ENCODE measurements at regions not wholly inside any gene's neighbourhood (a gene's known extent, or its start where the extent isn't known, plus 50 kb on each side); places are given as distances from the start of the nearest gene placed in this dataset.

- TF ChIP-seq CTCF (IDR thresholded peaks at IDR 0.05): peak in 3 of 4 experiments; percentile 17 to 34 (median 27)
- no peak for TF ChIP-seq POLR2A (IDR thresholded peaks at IDR 0.05)
- no peak for TF ChIP-seq POLR2AphosphoS5 (IDR thresholded peaks at IDR 0.05)
- TF ChIP-seq EP300 (IDR thresholded peaks at IDR 0.05): no peak
- no peak overlapping the region for H3K27ac ChIP-seq
- H3K36me3 ChIP-seq: no peaks in the 10 kb centered on the region
- WGBS, 2 donors (ENCODE audit: low coverage in 1 of 2): 49 to 73% methylated on average over 2 of the region's 2 CpGs
- H3K4me3 ChIP-seq: no peak overlapping the region
- H3K9me3 ChIP-seq: no peaks in the 10 kb centered on the region
- no peaks in the 10 kb centered on the region for H3K27me3 ChIP-seq
- ATAC-seq: no peak
- no peaks in the 10 kb centered on the region for H3K4me1 ChIP-seq
Measured at GRCh38 chr12:91367234-91367849, 184.7 kb upstream of the DCN start.

GRCh38 chr12:91364471-91365184, 182.0 kb upstream of the DCN start:
- H3K4me3 ChIP-seq: no peak overlapping the region
- no peaks in the 10 kb centered on the region for H3K9me3 ChIP-seq
- TF ChIP-seq POLR2A (IDR thresholded peaks at IDR 0.05): no peak
- TF ChIP-seq CTCF (IDR thresholded peaks at IDR 0.05): no peak
- TF ChIP-seq EP300 (IDR thresholded peaks at IDR 0.05): no peak
- TF ChIP-seq POLR2AphosphoS5 (IDR thresholded peaks at IDR 0.05): no peak
- 78 to 79% methylated on average over 4 to 5 of the region's 5 CpGs for WGBS, 2 donors (ENCODE audit: low coverage in 1 of 2)
- H3K27ac ChIP-seq: no peak overlapping the region
- H3K27me3 ChIP-seq: no peaks in the 10 kb centered on the region
- H3K36me3 ChIP-seq: no peaks in the 10 kb centered on the region
- ATAC-seq: no peak
- H3K4me1 ChIP-seq: no peaks in the 10 kb centered on the region

- WGBS, 2 donors (ENCODE audit: low coverage in 1 of 2): 17 to 19% methylated on average over 4 to 5 of the region's 5 CpGs
- no peak for ATAC-seq
- no peak overlapping the region for H3K27ac ChIP-seq
Measured at GRCh38 chr12:91361864-91362263, 179.2 kb upstream of the DCN start.

GRCh38 chr12:91357381-91357780, 174.8 kb upstream of the DCN start:
- Histone ChIP-seq H3K36me3 (no peaks in the 10 kb centered on the region), H3K27me3 (no peaks in the 10 kb centered on the region), H3K27ac (no peak overlapping the region), H3K4me3 (no peak overlapping the region), H3K4me1 (no peaks in the 10 kb centered on the region), H3K9me3 (no peaks in the 10 kb centered on the region)
- no peak for ATAC-seq
- 88% methylated on average over 2 of the region's 2 CpGs; no CpG with 5 or more reads in 1 of the 2 donors for WGBS, 2 donors (ENCODE audit: low coverage in 1 of 2)
- TF ChIP-seq CTCF (IDR thresholded peaks at IDR 0.05) (no peak), EP300 (IDR thresholded peaks at IDR 0.05) (no peak), POLR2A (IDR thresholded peaks at IDR 0.05) (no peak), POLR2AphosphoS5 (IDR thresholded peaks at IDR 0.05) (no peak)

More at GRCh38 chr12:91361864-91362263, 179.2 kb upstream of the DCN start:
- Histone ChIP-seq H3K36me3 (no peaks in the 10 kb centered on the region), H3K27me3 (no peaks in the 10 kb centered on the region), H3K4me3 (no peak overlapping the region), H3K4me1 (no peaks in the 10 kb centered on the region), H3K9me3 (no peaks in the 10 kb centered on the region)
- no peak for TF ChIP-seq EP300 (IDR thresholded peaks at IDR 0.05)
- peak; percentile 65 to 71 (median 67) for TF ChIP-seq CTCF (IDR thresholded peaks at IDR 0.05)

GRCh38 chr12:91356405-91356804, 173.8 kb upstream of the DCN start:
- Histone ChIP-seq H3K27ac (no peak overlapping the region), H3K4me3 (no peak overlapping the region), H3K4me1 (no peaks in the 10 kb centered on the region), H3K9me3 (no peaks in the 10 kb centered on the region), H3K36me3 (no peaks in the 10 kb centered on the region), H3K27me3 (no peaks in the 10 kb centered on the region)
- ATAC-seq: no peak
- WGBS, 2 donors (ENCODE audit: low coverage in 1 of 2): 71 to 86% methylated on average over 1 of the region's 1 CpG
- TF ChIP-seq CTCF (IDR thresholded peaks at IDR 0.05) (no peak), POLR2A (IDR thresholded peaks at IDR 0.05) (no peak), POLR2AphosphoS5 (IDR thresholded peaks at IDR 0.05) (no peak), EP300 (IDR thresholded peaks at IDR 0.05) (no peak)
